ENCODE measurements at regions not wholly inside any gene's neighbourhood (a gene's known extent, or its start where the extent isn't known, plus 50 kb on each side); places are given as distances from the start of the nearest gene placed in this dataset.

- Mint-ChIP-seq H3K27me3 (ENCODE audit: low read depth) (no peaks in the 10 kb centered on the region), H3K4me1 (no peaks in the 10 kb centered on the region), H3K36me3 (ENCODE audit: insufficient read depth in 1 of 3, low read depth in 3 of 3) (peaks cover 0 to 11% (median 0%) of the 10 kb centered on the region in 3 experiments; a peak in 2 of 7 replicates), H3K4me3 (no peak overlapping the region), H3K9me3 (peaks cover 7 to 15% of the 10 kb centered on the region in 2 experiments), H3K27ac (no peak overlapping the region)
- Histone ChIP-seq H3K4ac (ENCODE audit: low read depth, low read length) (no peak overlapping the region), H3K79me2 (ENCODE audit: insufficient read depth, low read length) (no peaks in the 10 kb centered on the region), H2BK15ac (ENCODE audit: low read depth, low read length) (no peak overlapping the region), H2AFZ (ENCODE audit: low read length) (no peak overlapping the region), H3K23ac (ENCODE audit: insufficient read length, low read depth, low read length) (no peak overlapping the region), H4K8ac (replicated peaks; ENCODE audit: insufficient read length, low read depth, low read length) (no peak overlapping the region), H3K4me2 (ENCODE audit: insufficient read depth, insufficient read length, low read length) (no peak overlapping the region), H3K14ac (ENCODE audit: insufficient read depth, low read length) (no peak overlapping the region), H2BK5ac (ENCODE audit: insufficient read length, low read length) (no peak overlapping the region), H4K91ac (ENCODE audit: insufficient read length, low read depth, low read length) (no peak overlapping the region), H3K79me1 (ENCODE audit: insufficient read depth, low read depth, low read length, poor library complexity, severe bottlenecking) (no peaks in the 10 kb centered on the region), H3K27ac (ENCODE audit: insufficient read length, low read depth, low read length) (no peak overlapping the region), H4K5ac (ENCODE audit: insufficient read length, low read depth, low read length) (no peak overlapping the region), H4K20me1 (ENCODE audit: control insufficient read depth, insufficient read depth, insufficient read length) (no peaks in the 10 kb centered on the region), H3T11ph (ENCODE audit: low read length) (no peak overlapping the region), H2BK20ac (ENCODE audit: low read depth, low read length, poor library complexity, severe bottlenecking) (no peak overlapping the region), H3K4me1 (ENCODE audit: insufficient read depth, low read length) (no peaks in the 10 kb centered on the region), H2BK120ac (ENCODE audit: low read depth, low read length, poor library complexity, severe bottlenecking) (no peak overlapping the region), H3K18ac (ENCODE audit: insufficient read length, low read depth, low read length) (no peak overlapping the region), H3K23me2 (ENCODE audit: insufficient read length, low read depth, low read length, poor library complexity, severe bottlenecking) (no peaks in the 10 kb centered on the region), H2BK12ac (ENCODE audit: insufficient read length, low read depth, low read length) (no peak overlapping the region), H3K9me3 (ENCODE audit: control insufficient read depth, low read depth, low read length) (no peaks in the 10 kb centered on the region), H3K27me3 (ENCODE audit: insufficient read depth, low read length) (no peaks in the 10 kb centered on the region), H3K56ac (ENCODE audit: insufficient read length, low read depth, low read length) (no peak overlapping the region), H2AK5ac (ENCODE audit: insufficient read length, low read length) (no peak overlapping the region), H3K9ac (ENCODE audit: extremely low read depth, insufficient read length, low read length) (no peak overlapping the region)
- DNase-seq, result no peak
- TF ChIP-seq, protein P1, sequence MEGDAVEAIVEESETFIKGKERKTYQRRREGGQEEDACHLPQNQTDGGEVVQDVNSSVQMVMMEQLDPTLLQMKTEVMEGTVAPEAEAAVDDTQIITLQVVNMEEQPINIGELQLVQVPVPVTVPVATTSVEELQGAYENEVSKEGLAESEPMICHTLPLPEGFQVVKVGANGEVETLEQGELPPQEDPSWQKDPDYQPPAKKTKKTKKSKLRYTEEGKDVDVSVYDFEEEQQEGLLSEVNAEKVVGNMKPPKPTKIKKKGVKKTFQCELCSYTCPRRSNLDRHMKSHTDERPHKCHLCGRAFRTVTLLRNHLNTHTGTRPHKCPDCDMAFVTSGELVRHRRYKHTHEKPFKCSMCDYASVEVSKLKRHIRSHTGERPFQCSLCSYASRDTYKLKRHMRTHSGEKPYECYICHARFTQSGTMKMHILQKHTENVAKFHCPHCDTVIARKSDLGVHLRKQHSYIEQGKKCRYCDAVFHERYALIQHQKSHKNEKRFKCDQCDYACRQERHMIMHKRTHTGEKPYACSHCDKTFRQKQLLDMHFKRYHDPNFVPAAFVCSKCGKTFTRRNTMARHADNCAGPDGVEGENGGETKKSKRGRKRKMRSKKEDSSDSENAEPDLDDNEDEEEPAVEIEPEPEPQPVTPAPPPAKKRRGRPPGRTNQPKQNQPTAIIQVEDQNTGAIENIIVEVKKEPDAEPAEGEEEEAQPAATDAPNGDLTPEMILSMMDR (conservative IDR thresholded peaks at IDR 0.05), result no peak
- no CpG with 5 or more reads among the region's 5 CpGs for WGBS (ENCODE audit: extremely low coverage, insufficient read length, low lambda C conversion rate)
These were observed 681.0 kb upstream of the USP24 start for GRCh38 chr1:55896210-55896609.

All from H9 (cell line).